ENCODE measurements at regions not wholly inside any gene's neighbourhood (a gene's known extent, or its start where the extent isn't known, plus 50 kb on each side); places are given as distances from the start of the nearest gene placed in this dataset.

GRCh38 chr10:33065111-33065510 lies 107.1 kb upstream of the ITGB1 start:
- ChIA-PET CTCF (no interaction called here), POLR2A (no interaction called here)
- DNase-seq (ENCODE audit: extremely low spot score) = no peak
- TF ChIP-seq HDGF (IDR thresholded peaks at IDR 0.05; ENCODE audit: borderline replicate concordance) = no peak
- no peak for TF ChIP-seq SP1 (IDR thresholded peaks at IDR 0.05)
- TF ChIP-seq, protein P1, sequence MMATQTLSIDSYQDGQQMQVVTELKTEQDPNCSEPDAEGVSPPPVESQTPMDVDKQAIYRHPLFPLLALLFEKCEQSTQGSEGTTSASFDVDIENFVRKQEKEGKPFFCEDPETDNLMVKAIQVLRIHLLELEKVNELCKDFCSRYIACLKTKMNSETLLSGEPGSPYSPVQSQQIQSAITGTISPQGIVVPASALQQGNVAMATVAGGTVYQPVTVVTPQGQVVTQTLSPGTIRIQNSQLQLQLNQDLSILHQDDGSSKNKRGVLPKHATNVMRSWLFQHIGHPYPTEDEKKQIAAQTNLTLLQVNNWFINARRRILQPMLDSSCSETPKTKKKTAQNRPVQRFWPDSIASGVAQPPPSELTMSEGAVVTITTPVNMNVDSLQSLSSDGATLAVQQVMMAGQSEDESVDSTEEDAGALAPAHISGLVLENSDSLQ (IDR thresholded peaks at IDR 0.05) = no peak
- TF ChIP-seq ELF4 (IDR thresholded peaks at IDR 0.05) = no peak
- TF ChIP-seq FOXA1 (IDR thresholded peaks at IDR 0.05) = no peak

GRCh38 chr10:33064706-33065105 lies 106.7 kb upstream of the ITGB1 start:
- ChIA-PET CTCF (no interaction called here), POLR2A (no interaction called here)
- no peak for DNase-seq (ENCODE audit: extremely low spot score)

GRCh38 chr10:33057620-33058019 lies 99.6 kb upstream of the ITGB1 start:
- TF ChIP-seq CTBP1 (IDR thresholded peaks at IDR 0.05; ENCODE audit: borderline replicate concordance) = no peak
- TF ChIP-seq NFRKB (IDR thresholded peaks at IDR 0.05) = no peak
- TF ChIP-seq FOXK2 (IDR thresholded peaks at IDR 0.05) = no peak
- TF ChIP-seq SUZ12 (IDR thresholded peaks at IDR 0.05) = no peak
- TF ChIP-seq SP1 (IDR thresholded peaks at IDR 0.05) = no peak
- TF ChIP-seq ELF4 (IDR thresholded peaks at IDR 0.05) = no peak
- TF ChIP-seq TARDBP (IDR thresholded peaks at IDR 0.05) = no peak
- no peak for TF ChIP-seq ZNF384 (IDR thresholded peaks at IDR 0.05)
- TF ChIP-seq ARNT (IDR thresholded peaks at IDR 0.05) = no peak
- TF ChIP-seq L3MBTL2 (conservative IDR thresholded peaks at IDR 0.05) = no peak
- TF ChIP-seq, protein P1 (IDR thresholded peaks at IDR 0.05) = no peak
- TF ChIP-seq BHLHE40 (IDR thresholded peaks at IDR 0.05; ENCODE audit: borderline replicate concordance) = no peak
- no peak for TF ChIP-seq FOXM1 (IDR thresholded peaks at IDR 0.05; ENCODE audit: borderline replicate concordance)
- TF ChIP-seq LEF1 (IDR thresholded peaks at IDR 0.05; ENCODE audit: borderline replicate concordance) = no peak
- no peak for TF ChIP-seq HDGF (IDR thresholded peaks at IDR 0.05; ENCODE audit: borderline replicate concordance)
- no peak for TF ChIP-seq FOXA1 (IDR thresholded peaks at IDR 0.05)

More at GRCh38 chr10:33064706-33065105, 106.7 kb upstream of the ITGB1 start:
- TF ChIP-seq SP1 (IDR thresholded peaks at IDR 0.05) = no peak
- TF ChIP-seq FOXK2 (IDR thresholded peaks at IDR 0.05) = no peak
- no peak for TF ChIP-seq FOXA1 (IDR thresholded peaks at IDR 0.05)
- TF ChIP-seq NFRKB (IDR thresholded peaks at IDR 0.05) = no peak
- no peak for TF ChIP-seq HDGF (IDR thresholded peaks at IDR 0.05; ENCODE audit: borderline replicate concordance)
- TF ChIP-seq TARDBP (IDR thresholded peaks at IDR 0.05) = no peak
- TF ChIP-seq BHLHE40 (IDR thresholded peaks at IDR 0.05; ENCODE audit: borderline replicate concordance) = no peak
- TF ChIP-seq FOXM1 (IDR thresholded peaks at IDR 0.05; ENCODE audit: borderline replicate concordance) = no peak
- TF ChIP-seq, protein P1 (IDR thresholded peaks at IDR 0.05) = no peak

DNA sequence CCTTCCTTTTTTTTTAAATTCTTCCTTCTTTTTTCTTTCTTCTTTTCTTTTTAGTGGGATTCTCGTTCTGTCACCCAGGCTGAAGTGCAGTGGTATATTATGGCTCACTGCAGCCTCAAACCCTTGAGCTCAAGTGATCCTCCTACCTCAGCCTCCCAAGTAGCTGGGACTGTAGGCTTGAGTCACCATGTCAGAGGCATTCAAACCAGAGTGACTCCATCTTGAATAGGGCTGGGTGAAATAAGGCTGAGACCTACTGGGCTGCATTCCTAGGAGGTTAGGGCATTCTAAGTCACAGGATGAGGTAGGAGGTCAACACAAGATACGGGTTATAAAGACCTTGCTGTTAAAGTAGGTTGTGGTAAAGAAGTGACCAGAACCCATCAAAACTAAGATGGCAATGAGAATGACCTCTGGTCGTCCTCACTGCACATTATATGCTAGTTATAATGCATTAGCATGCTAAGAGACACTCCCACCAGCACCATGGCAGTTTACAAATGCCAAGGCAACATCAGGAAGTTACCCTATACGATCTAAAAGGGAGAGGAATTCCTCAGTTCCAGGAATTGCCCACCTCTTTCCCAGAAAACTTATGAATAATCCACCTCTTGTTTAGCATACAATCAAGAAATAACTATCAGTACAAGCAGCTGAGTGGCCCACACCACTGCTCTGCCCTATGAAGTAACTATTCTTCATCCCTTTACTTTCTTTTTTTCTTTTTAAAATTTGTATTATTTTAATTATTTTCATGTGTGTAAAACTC lies 99.0 kb upstream of the ITGB1 start:
- DNase-seq (ENCODE audit: extremely low spot score) = no peak
- TF ChIP-seq BHLHE40 (IDR thresholded peaks at IDR 0.05; ENCODE audit: borderline replicate concordance) (no peak), TARDBP (IDR thresholded peaks at IDR 0.05) (no peak), ARNT (IDR thresholded peaks at IDR 0.05) (no peak), FOXM1 (IDR thresholded peaks at IDR 0.05; ENCODE audit: borderline replicate concordance) (no peak), FOXA1 (IDR thresholded peaks at IDR 0.05) (no peak), ELF4 (IDR thresholded peaks at IDR 0.05) (no peak), SUZ12 (IDR thresholded peaks at IDR 0.05) (no peak), FOXK2 (IDR thresholded peaks at IDR 0.05) (no peak), ZNF384 (IDR thresholded peaks at IDR 0.05) (no peak), CTBP1 (IDR thresholded peaks at IDR 0.05; ENCODE audit: borderline replicate concordance) (no peak), SP1 (IDR thresholded peaks at IDR 0.05) (no peak), NFRKB (IDR thresholded peaks at IDR 0.05) (no peak), HDGF (IDR thresholded peaks at IDR 0.05; ENCODE audit: borderline replicate concordance) (no peak), LEF1 (IDR thresholded peaks at IDR 0.05; ENCODE audit: borderline replicate concordance) (no peak)
- TF ChIP-seq, protein P1 (IDR thresholded peaks at IDR 0.05) = no peak
- CTCF ChIA-PET = no interaction called here
- POLR2A ChIA-PET = no interaction called here

More at GRCh38 chr10:33057620-33058019, 99.6 kb upstream of the ITGB1 start:
- DNase-seq (ENCODE audit: extremely low spot score) = no peak
- POLR2A ChIA-PET = no interaction called here
- CTCF ChIA-PET = no interaction called here

GRCh38 chr10:33055625-33056024 lies 97.6 kb upstream of the ITGB1 start:
- no peak for DNase-seq (ENCODE audit: extremely low spot score)
- ChIA-PET CTCF (no interaction called here), POLR2A (no interaction called here)
- TF ChIP-seq ELF4 (IDR thresholded peaks at IDR 0.05) = no peak
- no peak for TF ChIP-seq FOXK2 (IDR thresholded peaks at IDR 0.05)
- no peak for TF ChIP-seq NFRKB (IDR thresholded peaks at IDR 0.05)
- no peak for TF ChIP-seq BHLHE40 (IDR thresholded peaks at IDR 0.05; ENCODE audit: borderline replicate concordance)
- TF ChIP-seq TARDBP (IDR thresholded peaks at IDR 0.05) = no peak
- TF ChIP-seq SP1 (IDR thresholded peaks at IDR 0.05) = no peak
- no peak for TF ChIP-seq ZNF384 (IDR thresholded peaks at IDR 0.05)
- no peak for TF ChIP-seq LEF1 (IDR thresholded peaks at IDR 0.05; ENCODE audit: borderline replicate concordance)
- TF ChIP-seq L3MBTL2 (conservative IDR thresholded peaks at IDR 0.05) = no peak
- TF ChIP-seq HDGF (IDR thresholded peaks at IDR 0.05; ENCODE audit: borderline replicate concordance) = no peak
- TF ChIP-seq SUZ12 (IDR thresholded peaks at IDR 0.05) = no peak
- TF ChIP-seq CTBP1 (IDR thresholded peaks at IDR 0.05; ENCODE audit: borderline replicate concordance) = no peak
- no peak for TF ChIP-seq FOXA1 (IDR thresholded peaks at IDR 0.05)
- TF ChIP-seq, protein P1 (IDR thresholded peaks at IDR 0.05) = no peak
- TF ChIP-seq FOXM1 (IDR thresholded peaks at IDR 0.05; ENCODE audit: borderline replicate concordance) = no peak
- no peak for TF ChIP-seq ARNT (IDR thresholded peaks at IDR 0.05)
